ENCODE measurements at regions not wholly inside any gene's neighbourhood (a gene's known extent, or its start where the extent isn't known, plus 50 kb on each side); places are given as distances from the start of the nearest gene placed in this dataset.

GRCh38 chr9:135029871-135030565, 57.5 kb upstream of the OLFM1 start:
- no peak for DNase-seq (ENCODE audit: low read depth)

GRCh38 chr9:135030566-135031226, 56.8 kb upstream of the OLFM1 start:
- DNase-seq (ENCODE audit: low read depth) = no peak

- no peak for DNase-seq (ENCODE audit: low read depth)
Measured at GRCh38 chr9:135032041-135032835, 55.2 kb upstream of the OLFM1 start.

- no peak for DNase-seq (ENCODE audit: low read depth)
Measured at GRCh38 chr9:135032868-135033460, 54.5 kb upstream of the OLFM1 start.

GRCh38 chr9:135033487-135033886, 54.0 kb upstream of the OLFM1 start:
- DNase-seq (ENCODE audit: low read depth) = no peak

GRCh38 chr9:135034106-135034505, 53.4 kb upstream of the OLFM1 start:
- no peak for DNase-seq (ENCODE audit: low read depth)

GRCh38 chr9:135035781-135036760, 51.4 kb upstream of the OLFM1 start:
- no peak for DNase-seq (ENCODE audit: low read depth)

GRCh38 chr9:135036861-135037465, 50.5 kb upstream of the OLFM1 start:
- no peak for DNase-seq (ENCODE audit: low read depth)

GRCh38 chr9:135037521-135038250, 49.8 kb upstream of the OLFM1 start:
- no peak for DNase-seq (ENCODE audit: low read depth)

Measured in LHCN-M2 (cell line).